DOHH2 (cell line): ENCODE measurements at regions not wholly inside any gene's neighbourhood (a gene's known extent, or its start where the extent isn't known, plus 50 kb on each side); places are given as distances from the start of the nearest gene placed in this dataset.
"Not testable (repeated sequence)": the region's sequence is repeated elsewhere in the genome, so short reads cannot be mapped to it uniquely, and the experiment has no call there.

Source experiments
- H3F3A ChIP-seq: fragments of 200-600 bp; sonication (generic), shearing (Covaris generic); 2 replicates; pipeline ENCODE4 v1.6.0; 2016; ENCODE audit warnings: antibody characterized with exemption, mild to moderate bottlenecking; ENCODE audit not compliant: control insufficient read depth, insufficient read depth
- H3K27ac ChIP-seq: fragments of 200-600 bp; sonication (generic); 2 replicates; pipeline ENCODE4 v1.5.1; 2014; ENCODE audit warnings: low read depth, mild to moderate bottlenecking, low read length, moderate library complexity
- H3K27me3 ChIP-seq: fragments of 200-600 bp; sonication (generic); 2 replicates; pipeline ENCODE4 v1.6.1; 2014; ENCODE audit warnings: mild to moderate bottlenecking, low read length, mixed read lengths; ENCODE audit not compliant: control insufficient read depth
- H3K36me3 ChIP-seq: fragments of 200-600 bp; sonication (generic); 2 replicates; pipeline ENCODE4 v1.6.1; 2014; ENCODE audit warnings: mild to moderate bottlenecking, low read length, moderate library complexity, mixed read lengths; ENCODE audit not compliant: control insufficient read depth
- H3K4me1 ChIP-seq: fragments of 200-600 bp; sonication (generic); 2 replicates; pipeline ENCODE4 v1.6.1; 2014; ENCODE audit warnings: mild to moderate bottlenecking, low read length, mixed read lengths; ENCODE audit not compliant: control insufficient read depth
- H3K4me2 ChIP-seq: fragments of 200-600 bp; sonication (generic); 2 replicates; pipeline ENCODE4 v1.6.0; 2014; ENCODE audit warnings: mild to moderate bottlenecking, low read length, moderate library complexity
- H3K4me3 ChIP-seq: fragments of 200-600 bp; sonication (generic); 2 replicates; pipeline ENCODE4 v1.5.1; 2014; ENCODE audit warnings: mild to moderate bottlenecking, low read length, mixed read lengths
- H3K79me2 ChIP-seq: fragments of 200-600 bp; sonication (generic); 2 replicates; pipeline ENCODE4 v1.6.1; 2014; ENCODE audit warnings: mild to moderate bottlenecking, low read length, mixed read lengths; ENCODE audit not compliant: control insufficient read depth
- H3K9me2 ChIP-seq: fragments of 200-600 bp; sonication (generic); replicated peaks from 2 replicates; pipeline ENCODE4 v1.6.1; 2014; ENCODE audit warnings: mild to moderate bottlenecking, low read length, mixed read lengths; ENCODE audit not compliant: control insufficient read depth
- H3K9me3 ChIP-seq: fragments of 200-600 bp; sonication (generic); 2 replicates; pipeline ENCODE4 v1.6.1; 2014; ENCODE audit warnings: antibody characterized with exemption, low read length, mixed read lengths; ENCODE audit not compliant: control insufficient read depth, insufficient read depth
- H4K20me1 ChIP-seq: fragments of 200-600 bp; sonication (generic); 2 replicates; pipeline ENCODE4 v1.6.0; 2014; ENCODE audit warnings: low read depth, mild to moderate bottlenecking, antibody characterized with exemption, low read length, moderate library complexity; ENCODE audit not compliant: control insufficient read depth, insufficient read depth
- EZH2phosphoT487 ChIP-seq: fragments of 200-600 bp; sonication (generic); IDR thresholded peaks from 2 replicates; pipeline ENCODE4 v1.6.1; 2017; ENCODE audit warnings: borderline replicate concordance, mild to moderate bottlenecking, antibody characterized with exemption, low read length, moderate library complexity, mixed read lengths
- TF ChIP-seq, protein P1 (sequence below): fragments of 200-600 bp; sonication (generic); IDR thresholded peaks from one replicate; pipeline ENCODE4 v1.5.1; 2014; ENCODE audit warnings: antibody characterized with exemption, mild to moderate bottlenecking, low read depth, low read length; ENCODE audit not compliant: poor library complexity, severe bottlenecking

DNA sequence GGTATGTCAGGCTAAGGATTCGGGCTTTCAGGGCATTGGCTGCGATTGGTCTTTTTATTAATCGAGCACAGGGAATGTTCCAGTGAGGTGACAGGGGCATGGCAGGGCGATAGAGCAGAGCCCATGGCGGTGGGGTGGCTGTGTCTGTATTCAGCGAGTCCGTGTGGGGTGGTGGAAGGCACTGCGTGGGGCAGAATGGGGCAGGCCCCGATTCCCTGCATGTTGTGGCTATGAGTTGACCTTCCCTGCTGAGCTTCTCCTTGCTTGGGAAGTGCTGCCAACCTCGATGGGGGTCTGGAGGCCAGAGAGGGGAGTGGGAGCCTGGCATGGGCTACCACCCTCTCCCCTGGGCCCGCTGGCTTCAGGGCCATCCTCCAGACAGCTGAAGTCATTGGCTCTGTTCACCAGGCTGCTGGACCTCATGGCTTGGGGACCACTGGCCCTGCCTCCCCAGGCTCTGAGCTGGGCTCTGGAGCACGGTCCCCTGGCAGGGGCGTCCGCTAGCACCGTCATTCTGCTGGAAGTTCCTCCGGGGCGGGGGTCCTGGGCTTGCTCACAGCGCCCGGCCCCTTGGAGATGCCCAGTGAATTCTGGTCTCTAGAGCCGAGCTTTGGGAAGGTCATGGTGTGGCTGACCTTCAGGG lies 92.1 kb downstream of the NPIPB11 start:
- H3K4me3 ChIP-seq: no peak overlapping the region
- no peaks in the 10 kb centered on the region for H3K9me3 ChIP-seq
- no peaks in the 10 kb centered on the region for H3K9me2 ChIP-seq
- H3K4me1 ChIP-seq: peaks cover 7% of the 10 kb centered on the region
- H3K36me3 ChIP-seq: no peaks in the 10 kb centered on the region
- no peaks in the 10 kb centered on the region for H3K79me2 ChIP-seq
- H3K27ac ChIP-seq: no peak overlapping the region
- TF ChIP-seq, protein P1, sequence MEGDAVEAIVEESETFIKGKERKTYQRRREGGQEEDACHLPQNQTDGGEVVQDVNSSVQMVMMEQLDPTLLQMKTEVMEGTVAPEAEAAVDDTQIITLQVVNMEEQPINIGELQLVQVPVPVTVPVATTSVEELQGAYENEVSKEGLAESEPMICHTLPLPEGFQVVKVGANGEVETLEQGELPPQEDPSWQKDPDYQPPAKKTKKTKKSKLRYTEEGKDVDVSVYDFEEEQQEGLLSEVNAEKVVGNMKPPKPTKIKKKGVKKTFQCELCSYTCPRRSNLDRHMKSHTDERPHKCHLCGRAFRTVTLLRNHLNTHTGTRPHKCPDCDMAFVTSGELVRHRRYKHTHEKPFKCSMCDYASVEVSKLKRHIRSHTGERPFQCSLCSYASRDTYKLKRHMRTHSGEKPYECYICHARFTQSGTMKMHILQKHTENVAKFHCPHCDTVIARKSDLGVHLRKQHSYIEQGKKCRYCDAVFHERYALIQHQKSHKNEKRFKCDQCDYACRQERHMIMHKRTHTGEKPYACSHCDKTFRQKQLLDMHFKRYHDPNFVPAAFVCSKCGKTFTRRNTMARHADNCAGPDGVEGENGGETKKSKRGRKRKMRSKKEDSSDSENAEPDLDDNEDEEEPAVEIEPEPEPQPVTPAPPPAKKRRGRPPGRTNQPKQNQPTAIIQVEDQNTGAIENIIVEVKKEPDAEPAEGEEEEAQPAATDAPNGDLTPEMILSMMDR: no peak
- TF ChIP-seq EZH2phosphoT487: no peak
- H3K4me2 ChIP-seq: no peak overlapping the region
- H4K20me1 ChIP-seq: no peaks in the 10 kb centered on the region
- no peaks in the 10 kb centered on the region for H3K27me3 ChIP-seq
- no peaks in the 10 kb centered on the region for H3F3A ChIP-seq

DNA sequence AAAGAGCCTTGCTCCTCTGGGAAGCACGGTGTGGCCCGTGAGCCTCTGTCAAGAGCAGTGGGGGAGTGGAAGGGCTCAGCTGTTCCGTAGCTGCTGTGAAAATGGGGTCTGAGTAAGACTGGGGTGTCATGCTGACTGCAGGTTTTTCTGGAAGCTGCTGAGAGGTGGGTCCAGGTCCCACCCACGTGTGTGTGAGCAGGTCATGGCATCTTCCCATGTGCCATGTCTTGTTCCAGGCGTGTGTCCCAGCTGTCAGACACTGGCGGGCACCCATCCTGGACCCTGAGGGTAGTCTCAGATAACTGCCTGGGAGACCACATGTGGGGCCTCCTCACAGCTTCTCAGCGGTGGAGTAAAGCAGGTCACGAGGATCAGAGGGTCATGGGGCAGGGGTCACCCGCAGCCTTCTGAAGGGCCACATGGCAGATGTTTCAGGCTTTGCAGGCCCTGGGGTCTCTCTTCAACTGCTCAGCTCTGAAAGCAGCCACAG lies 92.9 kb downstream of the NPIPB11 start:
- Histone ChIP-seq H3K9me2 (no peaks in the 10 kb centered on the region), H3K36me3 (no peaks in the 10 kb centered on the region), H3K27me3 (no peaks in the 10 kb centered on the region), H3K4me2 (no peak overlapping the region), H3K79me2 (no peaks in the 10 kb centered on the region), H3K9me3 (no peaks in the 10 kb centered on the region), H3K27ac (no peak overlapping the region), H3K4me3 (no peak overlapping the region), H3F3A (no peaks in the 10 kb centered on the region), H4K20me1 (no peaks in the 10 kb centered on the region), H3K4me1 (peaks cover 7% of the 10 kb centered on the region)
- TF ChIP-seq, protein P1: no peak
- TF ChIP-seq EZH2phosphoT487: no peak

DNA sequence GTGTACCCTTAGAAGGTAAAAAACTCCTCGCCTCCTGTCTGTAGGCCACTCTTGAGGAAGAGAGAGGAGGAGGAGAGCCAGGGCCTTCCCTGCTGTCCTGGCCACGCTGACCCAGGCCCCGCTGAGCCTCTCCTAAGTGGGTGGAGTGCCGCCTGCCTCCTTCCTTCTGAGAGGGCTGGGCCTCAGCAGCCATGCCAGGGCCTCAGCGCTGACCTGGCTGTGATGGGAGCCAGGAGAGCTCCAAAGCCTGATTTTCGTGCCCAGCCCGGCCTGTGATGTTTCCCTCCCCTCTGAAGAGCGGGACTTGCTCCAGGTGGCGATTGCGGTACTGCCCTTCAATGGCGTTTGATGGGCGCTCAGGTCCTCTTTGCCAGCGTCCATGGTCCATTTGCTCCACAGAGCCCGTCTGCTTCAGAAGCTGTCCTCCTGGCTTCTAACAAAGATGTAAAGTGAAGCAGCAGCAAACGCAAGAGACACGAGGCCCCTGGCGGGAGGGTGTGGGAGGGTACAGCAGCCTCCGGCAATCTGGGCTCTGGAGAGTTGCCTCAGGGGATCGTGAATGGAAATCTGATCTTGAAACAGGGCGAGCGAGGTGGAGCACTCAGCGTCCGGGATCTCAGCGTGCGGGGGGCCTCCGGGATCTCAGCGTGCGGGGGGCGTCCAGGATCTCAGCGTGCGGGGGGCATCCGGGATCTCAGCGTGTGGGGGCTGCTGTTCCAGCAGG lies 93.5 kb downstream of the NPIPB11 start:
- TF ChIP-seq, protein P1: no peak
- TF ChIP-seq EZH2phosphoT487: no peak
- peaks cover 7% of the 10 kb centered on the region for H3K4me1 ChIP-seq

DNA sequence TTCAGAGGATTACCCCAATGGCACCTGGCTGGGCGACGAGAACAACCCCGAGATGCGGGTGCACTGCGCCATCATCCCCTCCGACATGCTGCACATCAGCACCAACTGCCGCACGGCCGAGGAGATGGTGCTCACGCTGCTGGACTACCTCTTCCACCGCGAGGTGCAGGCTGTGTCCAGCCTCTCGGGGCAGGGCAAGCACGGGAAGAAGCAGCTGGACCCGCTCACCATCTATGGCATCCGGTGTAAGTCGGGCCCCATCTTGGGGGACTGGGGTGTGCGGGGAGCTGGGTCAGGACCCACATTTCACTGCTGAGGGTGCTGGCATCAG lies 94.2 kb downstream of the NPIPB11 start:
- not testable (repeated sequence) for H3K4me3 ChIP-seq, H3K9me3 ChIP-seq, H4K20me1 ChIP-seq, H3K4me1 ChIP-seq, H3K4me2 ChIP-seq, H3F3A ChIP-seq, H3K9me2 ChIP-seq, H3K79me2 ChIP-seq, H3K27ac ChIP-seq, H3K27me3 ChIP-seq, H3K36me3 ChIP-seq

More for the DNA sequence above, 93.5 kb downstream of the NPIPB11 start:
- Histone ChIP-seq H3K36me3 (no peaks in the 10 kb centered on the region), H3K79me2 (no peaks in the 10 kb centered on the region), H3K27me3 (no peaks in the 10 kb centered on the region), H4K20me1 (no peaks in the 10 kb centered on the region), H3K27ac (no peak overlapping the region), H3K9me3 (no peaks in the 10 kb centered on the region), H3K9me2 (no peaks in the 10 kb centered on the region), H3K4me3 (no peak overlapping the region), H3K4me2 (no peak overlapping the region), H3F3A (no peaks in the 10 kb centered on the region)
